ENCODE measurements at regions not wholly inside any gene's neighbourhood (a gene's known extent, or its start where the extent isn't known, plus 50 kb on each side); places are given as distances from the start of the nearest gene placed in this dataset.

GRCh38 chr6:137363805-137364138, 130.4 kb downstream of the OLIG3 start:
- TF ChIP-seq CREB1 (IDR thresholded peaks at IDR 0.05; ENCODE audit: low read depth) (no peak), EZH2 (IDR thresholded peaks at IDR 0.05; ENCODE audit: borderline replicate concordance, control insufficient read depth, low read depth, low read length) (no peak)

Measured in GM12878 (cell line).